ENCODE measurements at regions not wholly inside any gene's neighbourhood (a gene's known extent, or its start where the extent isn't known, plus 50 kb on each side); places are given as distances from the start of the nearest gene placed in this dataset.

GRCh38 chr4:32932156-32932555 lies 2212.0 kb downstream of the PCDH7 start:
- TF ChIP-seq, protein P1, sequence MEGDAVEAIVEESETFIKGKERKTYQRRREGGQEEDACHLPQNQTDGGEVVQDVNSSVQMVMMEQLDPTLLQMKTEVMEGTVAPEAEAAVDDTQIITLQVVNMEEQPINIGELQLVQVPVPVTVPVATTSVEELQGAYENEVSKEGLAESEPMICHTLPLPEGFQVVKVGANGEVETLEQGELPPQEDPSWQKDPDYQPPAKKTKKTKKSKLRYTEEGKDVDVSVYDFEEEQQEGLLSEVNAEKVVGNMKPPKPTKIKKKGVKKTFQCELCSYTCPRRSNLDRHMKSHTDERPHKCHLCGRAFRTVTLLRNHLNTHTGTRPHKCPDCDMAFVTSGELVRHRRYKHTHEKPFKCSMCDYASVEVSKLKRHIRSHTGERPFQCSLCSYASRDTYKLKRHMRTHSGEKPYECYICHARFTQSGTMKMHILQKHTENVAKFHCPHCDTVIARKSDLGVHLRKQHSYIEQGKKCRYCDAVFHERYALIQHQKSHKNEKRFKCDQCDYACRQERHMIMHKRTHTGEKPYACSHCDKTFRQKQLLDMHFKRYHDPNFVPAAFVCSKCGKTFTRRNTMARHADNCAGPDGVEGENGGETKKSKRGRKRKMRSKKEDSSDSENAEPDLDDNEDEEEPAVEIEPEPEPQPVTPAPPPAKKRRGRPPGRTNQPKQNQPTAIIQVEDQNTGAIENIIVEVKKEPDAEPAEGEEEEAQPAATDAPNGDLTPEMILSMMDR (conservative IDR thresholded peaks at IDR 0.05; ENCODE audit: low read depth, low read length): no peak
- no peak for TF ChIP-seq EZH2phosphoT487 (IDR thresholded peaks at IDR 0.05; ENCODE audit: borderline replicate concordance, low read length)
- TF ChIP-seq EZH2 (IDR thresholded peaks at IDR 0.05; ENCODE audit: low read length, unreplicated experiment): no peak
